HG03060 (cell line): ENCODE measurements at regions not wholly inside any gene's neighbourhood (a gene's known extent, or its start where the extent isn't known, plus 50 kb on each side); places are given as distances from the start of the nearest gene placed in this dataset.
"Not testable (repeated sequence)": the region's sequence is repeated elsewhere in the genome, so short reads cannot be mapped to it uniquely, and the experiment has no call there.

Source experiments
- ATAC-seq: cut with Tn5 transposase; IDR thresholded peaks from one replicate; pipeline ENCODE4 v1.9.1; 2021; ENCODE audit warnings: low read depth, moderate number of reproducible peaks; ENCODE audit not compliant: unreplicated experiment

DNA sequence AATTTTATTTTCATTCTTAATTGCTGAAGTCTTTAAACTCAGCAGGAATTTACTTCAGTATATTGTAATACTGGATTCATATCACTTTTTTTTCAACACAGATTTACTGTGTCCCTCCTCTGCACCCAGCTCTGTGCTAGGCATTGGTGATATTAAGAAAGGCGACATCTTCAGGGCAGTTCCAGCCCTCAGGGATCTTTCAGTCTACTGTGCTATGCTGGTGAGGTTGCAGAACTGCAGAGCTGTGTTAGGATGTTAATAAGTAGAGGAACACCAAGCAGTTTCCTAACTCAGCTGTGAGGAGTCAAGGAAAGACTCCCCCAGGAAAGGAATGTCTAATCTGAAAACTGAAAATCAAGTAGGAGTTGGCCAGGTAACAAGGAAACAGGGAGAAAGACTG is 158.2 kb upstream of the NPY start:
- ATAC-seq, result no peak

DNA sequence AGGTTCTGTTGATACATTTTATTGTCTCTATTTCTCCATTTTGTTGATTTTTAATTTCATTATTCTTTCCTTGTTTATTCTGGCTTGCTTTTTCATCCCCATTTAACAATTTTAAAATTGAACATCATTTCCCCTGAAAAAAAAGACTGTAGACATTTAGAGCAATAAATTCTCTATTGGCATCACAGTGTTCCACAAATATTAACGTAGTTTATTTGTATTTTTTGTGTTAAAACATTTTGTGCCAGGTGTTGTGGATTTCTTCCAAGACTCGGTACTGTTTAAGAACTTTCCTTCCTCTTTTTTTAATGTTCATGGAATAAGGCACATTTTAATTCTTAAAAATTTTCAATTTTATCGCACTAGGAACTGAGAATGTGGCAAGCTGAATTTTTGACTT is 156.1 kb upstream of the NPY start:
- no peak for ATAC-seq

DNA sequence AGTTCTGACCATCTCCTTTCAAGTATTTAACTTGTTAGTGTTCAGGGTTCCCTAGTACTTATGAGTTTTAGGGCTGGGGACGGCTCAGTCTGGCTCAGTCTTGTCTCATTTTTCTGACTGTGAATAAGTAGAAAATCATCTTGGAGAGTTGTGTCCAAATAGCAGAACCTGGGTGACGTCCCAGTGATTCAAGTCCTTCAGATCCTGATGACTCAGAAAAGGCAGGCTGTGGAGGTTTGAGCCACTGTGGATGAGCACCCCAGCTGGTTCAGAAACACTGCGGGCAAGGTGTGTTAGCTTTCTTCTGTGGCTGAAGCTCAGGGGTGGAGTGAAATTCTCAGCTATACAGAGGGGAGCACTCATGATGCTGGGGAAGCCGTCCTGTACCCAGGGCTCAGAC is 154.4 kb upstream of the NPY start:
- no peak for ATAC-seq

DNA sequence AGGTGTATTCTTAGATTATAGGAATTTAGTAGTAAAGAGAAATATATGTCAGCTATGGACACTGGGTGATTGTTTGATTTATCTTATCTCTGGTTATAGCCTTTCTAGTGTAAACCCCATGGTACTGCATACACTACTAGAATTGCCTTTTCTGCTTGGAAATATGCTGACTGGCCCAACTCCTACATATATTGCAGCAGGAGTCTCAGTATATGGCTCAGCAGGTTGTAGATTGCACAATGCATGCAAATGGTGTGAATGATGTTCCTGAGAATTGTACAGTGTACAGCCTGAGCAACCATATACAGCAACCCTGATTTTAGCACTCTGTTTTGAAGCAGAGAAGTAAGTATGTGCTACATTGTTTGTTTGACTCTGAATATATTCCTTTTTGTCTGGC is 153.4 kb upstream of the NPY start:
- no peak for ATAC-seq

DNA sequence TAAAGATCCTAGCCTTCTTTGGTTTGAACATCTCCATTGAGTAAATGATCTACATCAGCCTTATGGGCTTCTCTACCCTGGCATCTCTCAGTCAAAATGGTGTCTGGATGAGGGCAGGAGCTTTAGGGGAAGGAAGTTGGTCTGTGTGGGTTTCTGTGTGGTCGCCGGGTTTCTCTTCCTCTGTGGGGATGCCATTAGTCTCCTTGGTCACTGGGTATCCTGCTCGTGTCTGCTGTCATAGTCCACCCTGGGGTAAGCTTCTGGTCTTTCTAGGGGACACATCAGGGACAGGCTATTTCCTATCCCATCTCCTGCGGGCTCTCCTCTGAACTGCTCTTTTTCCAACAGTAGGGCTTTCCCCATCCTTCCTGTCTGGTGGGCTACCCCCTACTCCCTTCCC is 150.3 kb upstream of the NPY start:
- no peak for ATAC-seq

DNA sequence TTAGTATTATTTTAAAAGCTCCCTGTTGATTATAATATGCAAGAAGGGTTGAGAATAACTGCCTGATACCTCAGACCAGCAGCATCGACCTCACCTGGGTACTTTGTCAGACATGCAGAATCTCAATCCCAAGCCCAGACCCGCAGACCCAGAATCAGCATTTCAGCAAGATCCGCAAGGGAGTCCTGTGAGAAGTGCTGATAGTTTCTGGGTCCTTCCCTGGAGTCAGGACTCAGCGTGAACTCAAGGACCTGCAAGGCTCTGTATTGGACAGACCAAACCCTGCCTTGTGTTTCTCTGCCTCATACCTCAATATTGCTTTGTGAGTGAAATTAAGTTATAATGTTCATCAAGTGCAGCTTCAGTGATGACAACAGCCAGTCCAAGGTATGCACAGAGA is 149.5 kb upstream of the NPY start:
- no peak for ATAC-seq

DNA sequence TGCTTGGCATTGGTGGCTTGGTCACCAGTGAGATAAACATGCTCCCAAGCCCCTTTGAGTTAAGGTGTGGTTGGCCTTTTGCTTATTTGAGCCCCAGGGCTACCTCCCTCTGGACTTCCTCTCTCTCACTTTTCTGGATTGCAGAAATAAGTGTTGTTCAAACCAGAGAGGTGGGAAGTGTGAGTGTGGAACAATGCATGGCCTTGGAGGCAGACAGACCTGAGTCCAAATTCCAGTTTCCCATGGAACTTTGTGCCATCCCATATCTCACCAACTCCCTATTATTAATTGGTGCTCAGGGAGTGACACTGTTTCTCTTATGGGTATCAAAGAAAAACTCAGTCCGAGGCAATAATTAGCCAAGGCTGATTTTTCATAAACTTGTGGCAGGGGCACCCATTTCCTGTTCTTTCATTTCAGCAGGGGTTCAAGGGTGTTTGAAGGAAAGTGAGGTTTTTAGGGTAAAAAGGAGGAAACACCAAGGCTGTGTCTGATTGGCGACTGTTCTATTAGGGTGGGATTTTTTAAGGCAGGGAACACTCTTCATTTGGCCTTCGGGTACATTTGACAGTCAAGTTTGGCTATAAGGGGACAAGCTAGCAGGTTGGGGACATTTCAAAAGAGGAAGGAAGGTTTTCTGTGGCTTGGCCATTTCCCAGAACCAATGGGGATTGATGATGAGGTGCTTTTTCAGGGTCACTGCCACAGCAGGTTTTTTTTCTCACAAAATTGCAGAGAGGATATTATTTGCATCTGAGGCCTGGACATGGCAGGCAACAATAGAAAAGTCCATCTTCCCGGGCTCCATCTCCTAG is 148.8 kb upstream of the NPY start:
- no peak for ATAC-seq

DNA sequence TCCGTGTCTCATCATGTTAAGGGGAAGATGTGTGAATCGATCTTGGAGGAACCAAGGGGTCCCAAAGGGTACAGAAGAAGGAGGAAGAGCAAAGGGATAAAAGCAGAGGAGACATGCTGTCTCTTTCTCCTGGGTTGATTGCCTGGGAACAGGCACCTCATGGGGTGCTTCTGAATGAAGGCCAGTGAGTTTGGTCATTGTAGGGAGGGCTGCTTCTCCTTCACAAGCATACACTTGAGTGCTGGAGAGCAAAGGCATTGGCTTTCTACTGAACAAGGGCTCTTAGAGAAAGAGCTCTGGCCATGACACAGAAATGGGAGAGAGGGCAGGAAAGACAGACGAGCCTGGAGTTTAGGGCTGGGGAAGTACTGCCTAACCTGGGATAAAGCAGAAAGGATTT is 146.7 kb upstream of the NPY start:
- ATAC-seq, result no peak

DNA sequence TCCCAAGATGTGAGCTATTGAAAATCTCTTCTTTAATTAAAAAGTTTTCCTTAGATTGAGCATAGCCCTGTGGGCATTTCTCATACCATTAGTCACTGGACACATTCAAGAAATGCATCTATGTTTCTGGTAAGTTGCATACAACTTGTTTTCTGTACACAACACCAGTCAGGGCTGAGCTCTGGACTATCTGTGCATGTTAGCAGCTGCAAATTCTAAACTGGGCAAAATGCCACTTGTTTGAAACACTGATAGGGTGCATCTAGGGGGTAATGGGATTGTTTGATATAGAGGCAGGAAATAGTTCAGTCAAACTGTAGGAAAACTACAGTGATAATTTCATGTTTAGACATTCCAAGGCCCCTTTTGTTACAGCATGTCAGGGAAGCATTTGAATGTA is 145.6 kb upstream of the NPY start:
- no peak for ATAC-seq

DNA sequence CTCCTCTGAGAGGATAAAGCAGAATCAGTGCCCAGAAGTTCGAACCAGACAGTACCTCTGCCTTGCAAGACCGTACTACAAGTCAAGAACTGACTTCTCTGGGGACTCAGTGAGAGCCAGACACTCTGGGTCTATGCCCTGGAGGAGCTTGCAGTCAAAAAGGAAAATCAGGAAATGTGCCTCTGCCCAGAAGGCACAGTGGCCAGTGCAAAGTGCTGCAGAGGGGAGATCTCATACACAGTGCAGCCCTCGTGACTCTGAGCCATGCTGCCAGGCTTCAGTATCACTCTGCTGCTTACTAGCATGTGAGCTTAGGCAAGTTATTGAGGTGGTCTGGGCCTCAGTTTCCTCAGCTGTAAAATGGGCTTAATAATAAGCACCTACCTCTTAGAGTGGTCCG is 144.0 kb upstream of the NPY start:
- ATAC-seq, result no peak

DNA sequence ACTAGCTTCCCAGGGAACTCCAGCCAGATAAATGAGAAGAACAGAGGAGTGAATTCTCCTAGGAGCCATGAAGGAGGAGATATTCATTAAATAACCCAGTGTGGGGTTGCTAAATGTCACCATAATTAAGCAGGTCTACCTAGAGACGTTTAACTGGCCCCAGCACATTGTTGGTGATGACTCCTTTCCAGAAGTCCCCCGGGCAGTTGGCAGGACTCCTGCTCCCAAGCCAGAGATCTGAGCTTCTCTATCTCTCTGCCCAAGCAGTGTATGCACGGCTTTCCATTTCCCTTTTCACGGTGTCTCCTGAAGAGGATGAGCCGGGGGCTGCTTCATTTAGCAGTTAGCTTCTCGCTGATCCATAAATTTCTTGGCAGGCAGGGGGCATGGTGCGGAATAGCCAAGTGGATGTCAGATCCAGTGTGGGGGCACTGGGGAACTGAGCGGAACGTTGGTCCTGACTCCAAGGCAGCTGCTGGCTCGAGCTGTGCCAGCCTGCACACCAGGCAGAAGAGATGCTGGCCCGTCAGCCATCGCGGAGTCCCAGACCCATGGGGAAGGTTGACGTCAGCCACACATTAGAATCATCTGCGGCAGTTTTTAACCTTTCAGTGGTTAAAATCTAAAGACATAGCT is 142.0 kb upstream of the NPY start:
- ATAC-seq, result no peak

DNA sequence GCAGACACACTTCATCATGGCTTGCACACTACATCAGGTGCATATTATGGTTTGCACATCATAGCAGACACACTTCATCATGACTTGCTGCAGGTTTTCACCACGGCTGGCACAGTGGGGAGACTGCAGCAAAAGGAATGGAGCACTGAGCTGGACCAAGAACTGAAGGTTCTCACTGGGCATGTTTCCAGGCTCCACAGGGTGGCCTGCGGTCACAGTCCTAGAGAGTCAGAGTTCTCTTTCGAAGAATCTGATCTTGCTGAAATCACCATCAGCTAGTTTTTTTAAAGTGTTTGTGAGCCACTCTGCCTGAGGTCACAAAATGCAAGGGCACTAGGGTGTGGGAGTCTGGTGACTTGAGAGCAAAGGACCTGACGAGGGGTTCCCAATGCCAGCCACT is 140.4 kb upstream of the NPY start:
- no peak for ATAC-seq

DNA sequence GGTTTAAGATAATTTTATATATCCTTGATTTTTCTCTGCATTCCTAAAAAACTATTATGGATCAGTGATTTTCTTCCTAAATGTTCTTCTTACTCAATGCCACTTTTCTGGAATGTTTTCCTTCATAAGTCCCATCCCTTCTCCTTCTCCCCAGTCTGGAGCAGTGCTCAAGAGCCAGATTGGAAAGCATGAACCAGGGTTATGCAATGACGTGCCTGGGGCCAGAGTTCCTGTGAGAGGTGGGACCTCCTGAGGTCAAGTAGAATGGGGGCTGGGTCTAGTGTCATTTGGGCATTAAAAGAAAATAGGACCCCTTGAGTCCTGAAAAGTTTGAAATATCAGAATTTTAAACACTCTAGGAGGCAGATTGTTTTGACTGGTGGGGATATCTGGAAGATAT is 132.0 kb upstream of the NPY start:
- no peak for ATAC-seq

DNA sequence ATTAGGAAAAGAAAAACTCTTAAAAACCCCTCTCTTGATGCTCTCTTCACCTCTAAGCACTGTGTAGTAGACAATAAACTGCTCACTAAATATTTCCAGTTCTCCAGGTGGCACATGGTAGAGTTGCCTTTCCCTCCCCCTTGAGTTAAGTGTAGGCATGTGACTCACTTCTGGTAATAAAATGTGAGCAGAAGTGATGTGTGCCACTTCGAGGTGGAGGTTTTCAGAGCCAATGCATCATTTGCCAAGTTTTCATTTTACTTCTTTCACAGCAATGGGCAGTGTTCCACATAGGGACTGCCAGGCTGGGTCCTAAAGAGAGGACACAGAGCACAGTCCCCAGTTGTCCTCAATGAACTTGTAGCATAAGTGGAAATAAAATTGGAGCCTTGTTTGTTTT is 131.6 kb upstream of the NPY start:
- ATAC-seq, result no peak

DNA sequence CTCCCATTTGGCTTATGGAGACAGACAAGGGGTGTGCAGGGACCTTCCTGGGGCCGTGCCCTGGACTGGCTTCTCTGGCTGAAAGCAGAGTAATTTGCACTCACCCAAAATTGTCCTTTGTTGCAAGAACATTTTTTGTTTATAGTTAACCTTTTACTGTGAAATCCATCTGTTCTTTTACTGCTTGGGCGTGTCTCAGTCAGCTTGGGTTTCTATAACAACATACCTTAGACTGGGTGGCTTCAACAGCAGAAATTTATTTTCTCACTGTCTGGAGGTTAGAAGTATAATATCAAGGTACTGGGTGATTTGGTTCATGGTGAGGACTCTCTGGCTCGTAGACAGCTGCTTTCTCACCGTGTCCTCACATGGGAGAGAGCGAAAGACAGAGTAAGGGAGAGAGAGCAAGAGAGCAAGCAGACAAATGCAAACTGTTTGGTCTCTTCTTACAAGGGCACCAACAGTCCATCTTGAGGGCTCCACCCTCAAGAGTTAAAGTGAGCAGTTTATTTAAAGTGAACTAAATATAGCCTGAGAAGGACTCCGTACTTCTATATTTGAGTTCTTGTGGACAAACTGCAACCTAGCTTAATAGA is 131.0 kb upstream of the NPY start:
- ATAC-seq, result no peak

DNA sequence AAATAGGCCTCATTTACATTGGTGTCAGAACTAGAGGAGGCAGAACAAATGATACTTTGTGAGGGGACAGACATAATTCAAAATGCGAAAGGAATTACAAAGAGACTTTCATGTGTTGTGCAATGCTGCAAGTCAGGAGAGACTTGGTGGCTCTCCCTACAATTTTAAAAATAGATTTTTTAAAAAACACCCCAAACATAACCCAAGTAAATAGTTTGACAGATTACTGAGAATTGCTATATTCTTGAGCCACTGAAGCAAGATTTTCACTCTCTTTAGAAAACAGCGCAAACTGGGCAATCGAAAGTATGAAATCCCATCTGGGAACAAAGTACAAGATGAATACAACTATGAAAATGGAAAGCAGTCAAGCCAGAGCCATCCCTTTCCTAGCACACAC is 126.3 kb upstream of the NPY start:
- ATAC-seq, result no peak

DNA sequence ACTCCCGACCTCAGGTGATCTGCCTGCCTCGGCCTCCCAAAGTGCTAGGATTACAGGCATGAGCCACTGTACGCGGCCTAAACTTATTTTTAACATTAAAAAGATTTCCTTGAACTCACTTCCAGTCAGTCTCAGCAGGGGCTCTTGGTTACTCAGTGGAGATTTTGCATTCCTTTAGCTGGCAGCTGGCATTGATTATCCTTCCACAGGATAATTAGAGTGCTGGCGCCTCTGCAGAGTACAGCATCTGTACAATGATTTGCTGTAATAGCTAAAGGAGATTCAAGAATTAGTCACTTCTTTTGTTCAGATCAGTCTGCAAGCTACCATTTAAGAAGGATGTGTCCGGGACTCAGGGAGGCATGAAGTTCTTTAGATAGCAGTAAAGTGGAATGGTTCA is 125.0 kb upstream of the NPY start:
- ATAC-seq, result no peak

DNA sequence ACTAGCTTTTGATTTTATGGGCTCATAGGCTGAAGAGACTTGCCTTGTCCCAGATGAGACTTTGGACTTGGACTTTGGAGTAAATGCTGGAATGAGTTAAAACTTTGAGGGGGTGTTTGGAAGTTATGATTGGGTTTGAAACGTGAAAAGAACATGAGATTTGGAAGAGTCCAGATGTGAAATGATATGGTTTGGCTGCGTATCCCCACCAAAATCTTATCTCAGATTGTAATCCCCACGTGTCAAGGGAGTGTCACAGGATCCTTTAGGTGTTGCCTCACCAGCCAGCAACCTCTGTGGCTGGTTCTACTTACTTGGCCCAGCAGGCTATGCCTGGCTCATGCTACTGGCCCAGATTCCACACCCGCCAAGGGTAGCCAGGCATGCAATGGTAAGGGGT is 119.6 kb upstream of the NPY start:
- ATAC-seq, result no peak

DNA sequence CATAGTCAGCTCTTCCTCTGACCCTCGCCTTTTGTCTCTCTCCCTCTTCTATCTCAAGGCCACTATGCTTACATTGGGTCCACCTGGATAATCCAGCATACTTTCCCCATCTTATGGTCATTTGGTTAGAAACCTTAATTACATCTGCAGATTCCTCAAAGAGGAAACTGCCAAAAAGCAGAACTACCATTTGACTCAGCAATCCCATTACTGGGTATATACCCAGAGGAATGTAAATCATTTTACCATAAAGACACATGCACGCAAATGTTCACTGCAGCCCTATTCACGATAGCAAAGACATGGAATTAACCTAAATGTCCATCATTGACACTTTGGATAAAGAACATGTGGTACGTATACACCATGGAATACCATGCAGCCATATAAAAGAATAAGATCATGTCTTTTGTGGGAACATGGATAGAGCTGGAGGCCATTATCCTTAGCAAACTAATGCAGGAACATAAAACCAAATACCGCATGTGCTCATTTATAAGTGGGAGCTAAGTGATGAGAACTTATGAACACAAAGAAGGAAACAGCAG is 114.8 kb upstream of the NPY start:
- no peak for ATAC-seq

DNA sequence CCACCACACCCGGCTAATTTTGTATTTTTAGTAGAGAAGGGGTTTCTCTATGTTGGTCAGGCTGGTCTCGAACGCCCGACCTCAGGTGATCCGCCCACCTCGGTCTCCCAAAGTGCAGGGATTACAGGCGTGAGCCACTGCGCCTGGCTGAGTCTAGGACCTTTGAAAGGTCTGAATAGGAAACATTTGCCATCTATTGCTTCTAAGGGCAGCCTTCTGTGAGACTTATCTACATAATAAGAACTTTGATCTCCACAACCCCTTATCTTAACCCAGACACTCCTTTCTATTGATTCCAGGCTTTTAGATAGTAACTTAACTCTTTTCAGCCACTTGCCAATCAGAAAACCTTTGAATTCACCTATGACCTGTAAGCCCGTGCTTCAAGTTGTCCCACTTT is 112.0 kb upstream of the NPY start:
- ATAC-seq, result not testable (repeated sequence)

DNA sequence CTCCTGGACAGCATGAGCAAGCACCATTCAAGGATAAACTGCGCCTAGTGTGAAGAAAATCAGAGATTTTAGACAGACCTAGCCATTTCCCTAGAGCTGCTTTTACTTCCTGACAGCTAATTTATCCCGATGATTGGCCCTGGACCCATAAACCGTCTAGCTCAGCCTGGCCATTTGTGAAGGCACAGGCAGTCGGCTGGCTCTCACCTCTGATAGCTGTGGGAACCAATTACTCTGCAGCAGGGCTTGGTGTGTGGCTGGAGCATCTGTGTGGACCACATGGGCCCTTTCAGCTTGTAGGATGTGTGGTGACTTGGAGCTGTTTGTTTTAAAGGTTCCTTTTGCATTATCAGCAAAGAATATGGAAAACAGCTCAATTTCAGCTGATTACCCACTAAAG is 111.1 kb upstream of the NPY start:
- no peak for ATAC-seq

DNA sequence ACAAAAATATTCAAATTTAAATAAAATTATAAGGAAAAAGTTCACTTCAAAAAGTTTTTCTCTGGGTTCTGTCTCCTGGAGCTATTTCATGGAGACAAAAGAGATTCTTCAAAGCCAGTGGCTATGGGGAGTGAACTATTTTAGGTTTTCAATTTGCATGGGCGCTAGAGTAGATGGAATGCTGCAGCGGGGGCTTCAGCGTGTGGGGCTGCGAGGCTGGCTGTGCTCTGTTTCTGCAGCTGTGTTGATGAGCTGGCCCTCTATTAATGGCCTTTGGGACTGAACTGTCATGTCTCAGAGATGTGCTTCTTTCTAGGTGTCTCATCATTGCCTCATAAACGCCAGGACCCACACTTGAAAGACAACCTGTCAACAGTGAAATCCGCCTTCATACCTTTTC is 108.4 kb upstream of the NPY start:
- no peak for ATAC-seq
